LNCAP (cell line): ENCODE measurements at regions not wholly inside any gene's neighbourhood (a gene's known extent, or its start where the extent isn't known, plus 50 kb on each side); places are given as distances from the start of the nearest gene placed in this dataset.

Experiments
- TF ChIP-seq, protein P1 (sequence below): fragments of 450-650 bp; IDR thresholded peaks from 2 replicates; pipeline ENCODE4 v1.5.1; 2017; ENCODE audit warnings: mild to moderate bottlenecking

DNA sequence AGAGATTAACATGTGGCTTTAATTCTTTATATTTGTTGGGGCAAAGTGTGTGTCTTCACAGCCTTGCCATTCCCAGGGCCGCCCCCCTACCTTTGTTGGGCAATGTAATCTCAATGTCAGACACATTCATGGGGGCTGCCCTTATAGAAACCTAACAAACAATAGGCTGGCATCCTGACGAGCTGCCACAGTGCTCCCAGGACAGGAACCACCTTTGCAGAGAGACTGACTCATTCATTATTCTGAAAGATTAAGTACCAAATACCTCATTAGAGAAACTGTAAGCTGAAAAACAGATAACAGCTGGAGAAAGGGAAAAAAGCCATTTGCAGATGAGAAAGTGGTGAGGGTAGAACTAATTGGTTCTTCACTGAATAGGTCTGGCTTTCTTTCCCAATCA lies 1587.5 kb upstream of the PIK3C3 start:
- TF ChIP-seq, protein P1, sequence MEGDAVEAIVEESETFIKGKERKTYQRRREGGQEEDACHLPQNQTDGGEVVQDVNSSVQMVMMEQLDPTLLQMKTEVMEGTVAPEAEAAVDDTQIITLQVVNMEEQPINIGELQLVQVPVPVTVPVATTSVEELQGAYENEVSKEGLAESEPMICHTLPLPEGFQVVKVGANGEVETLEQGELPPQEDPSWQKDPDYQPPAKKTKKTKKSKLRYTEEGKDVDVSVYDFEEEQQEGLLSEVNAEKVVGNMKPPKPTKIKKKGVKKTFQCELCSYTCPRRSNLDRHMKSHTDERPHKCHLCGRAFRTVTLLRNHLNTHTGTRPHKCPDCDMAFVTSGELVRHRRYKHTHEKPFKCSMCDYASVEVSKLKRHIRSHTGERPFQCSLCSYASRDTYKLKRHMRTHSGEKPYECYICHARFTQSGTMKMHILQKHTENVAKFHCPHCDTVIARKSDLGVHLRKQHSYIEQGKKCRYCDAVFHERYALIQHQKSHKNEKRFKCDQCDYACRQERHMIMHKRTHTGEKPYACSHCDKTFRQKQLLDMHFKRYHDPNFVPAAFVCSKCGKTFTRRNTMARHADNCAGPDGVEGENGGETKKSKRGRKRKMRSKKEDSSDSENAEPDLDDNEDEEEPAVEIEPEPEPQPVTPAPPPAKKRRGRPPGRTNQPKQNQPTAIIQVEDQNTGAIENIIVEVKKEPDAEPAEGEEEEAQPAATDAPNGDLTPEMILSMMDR = no peak

DNA sequence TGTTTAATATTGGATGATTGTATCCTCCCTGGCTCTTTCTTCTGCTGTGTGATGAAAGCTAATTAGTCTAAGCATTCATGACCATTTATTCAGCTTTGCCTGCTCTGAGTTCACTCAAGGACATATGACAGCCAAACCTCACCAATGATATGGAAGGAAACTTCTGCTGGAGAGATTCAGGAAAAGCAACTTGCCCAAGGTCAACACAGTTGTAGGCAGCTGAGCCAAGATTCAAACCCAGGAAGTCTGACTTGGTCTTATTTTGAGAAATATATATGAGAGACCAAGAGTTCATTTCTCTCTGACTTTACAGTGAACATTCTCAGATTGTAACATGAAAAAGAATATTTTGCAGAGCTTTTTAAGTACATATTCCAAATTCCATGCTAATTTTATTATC lies 1588.5 kb upstream of the PIK3C3 start:
- TF ChIP-seq, protein P1 = no peak

DNA sequence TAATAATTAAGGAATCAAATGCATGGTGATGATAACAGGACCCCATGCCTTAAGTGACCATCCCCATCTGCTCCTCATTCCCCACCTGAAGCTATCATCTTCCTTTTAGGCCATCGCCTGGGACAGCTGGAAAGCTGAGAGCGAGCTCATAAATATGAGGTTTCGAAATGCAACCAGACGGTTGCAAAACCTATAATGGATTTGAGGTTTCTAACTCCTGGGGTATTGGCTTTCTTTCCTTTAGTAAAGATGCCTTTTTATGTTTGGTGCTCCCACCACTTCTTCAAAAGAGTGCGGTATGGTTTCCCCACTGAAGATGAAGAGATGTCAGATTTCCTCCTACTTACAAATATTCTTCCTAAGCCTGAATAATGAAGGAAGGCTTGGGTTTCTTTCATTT lies 1589.5 kb upstream of the PIK3C3 start:
- TF ChIP-seq, protein P1 = no peak

DNA sequence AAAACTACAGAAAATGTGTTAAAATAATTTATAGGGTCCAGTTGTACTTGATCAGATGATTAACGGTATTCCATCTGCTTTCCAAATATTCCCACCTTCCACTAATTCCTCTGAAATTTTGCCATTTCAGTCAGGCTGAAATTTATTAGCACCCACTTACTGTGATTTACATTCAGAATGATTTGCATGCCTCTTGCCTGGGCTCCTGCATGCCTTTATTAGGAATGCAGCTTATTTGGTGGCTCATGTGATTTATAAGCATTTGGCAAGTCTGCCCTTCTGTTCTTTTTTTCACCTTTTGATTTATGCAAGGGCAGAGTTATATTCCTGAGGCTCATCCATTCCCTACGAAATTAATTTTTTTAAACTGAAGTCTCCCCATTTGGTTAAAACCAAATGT lies 1594.5 kb upstream of the PIK3C3 start:
- TF ChIP-seq, protein P1 = no peak

DNA sequence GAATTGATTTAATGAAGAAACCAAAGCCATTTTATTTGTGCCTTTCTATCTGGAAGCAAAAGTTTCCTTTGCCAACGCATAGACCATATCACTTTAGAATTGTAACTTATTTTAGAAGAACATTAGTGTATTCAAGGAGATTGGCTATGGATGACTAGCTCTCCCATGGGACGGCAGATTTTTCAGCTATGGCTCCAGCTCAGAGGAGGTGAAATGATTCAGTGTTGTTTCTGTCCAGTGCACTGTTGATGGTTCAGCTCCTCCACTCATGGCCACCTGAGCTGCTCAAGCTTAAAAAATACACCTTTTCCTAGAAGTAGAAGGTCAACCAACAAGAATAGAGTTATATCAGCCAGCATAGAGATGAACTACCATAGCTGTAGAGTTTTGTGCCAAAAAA lies 1597.5 kb upstream of the PIK3C3 start:
- TF ChIP-seq, protein P1 = no peak

DNA sequence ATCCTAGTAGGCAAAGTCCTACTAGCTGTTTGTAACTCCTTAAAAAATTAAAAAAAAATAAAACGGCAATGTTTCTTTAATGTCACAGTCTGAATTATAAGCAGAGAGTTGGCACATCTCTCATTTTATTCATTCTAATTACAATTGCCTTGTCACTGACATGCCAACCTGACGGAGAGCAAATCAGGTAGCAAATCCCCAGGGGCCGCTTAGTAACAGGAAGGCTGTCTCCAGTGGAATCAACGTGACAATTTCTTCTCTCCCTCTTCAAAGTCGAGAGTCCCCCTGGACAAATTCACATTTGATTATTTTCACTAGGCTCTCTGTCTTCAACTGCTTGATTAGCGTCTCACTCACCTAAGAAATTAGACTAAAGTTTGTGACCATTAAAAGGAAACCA lies 1598.9 kb upstream of the PIK3C3 start:
- TF ChIP-seq, protein P1 = no peak

DNA sequence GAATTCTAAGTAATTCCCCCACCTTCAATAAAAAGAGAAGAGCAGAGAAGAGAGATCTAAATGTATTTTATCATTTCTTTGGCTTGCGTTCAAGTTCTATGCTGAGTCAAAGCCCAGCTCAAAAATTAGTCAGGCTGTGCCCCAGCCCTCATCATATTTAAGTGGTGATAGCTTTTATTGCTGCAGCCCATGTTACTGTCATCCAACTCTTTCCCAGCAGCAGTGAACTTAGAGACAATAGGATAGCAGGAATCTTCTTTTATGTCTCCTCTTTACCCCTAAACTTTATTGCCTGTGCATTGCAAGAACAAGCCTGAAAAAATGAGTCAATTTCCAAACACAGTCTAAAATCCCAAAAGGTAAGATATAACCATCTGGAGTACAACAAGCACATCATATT lies 1599.3 kb upstream of the PIK3C3 start:
- TF ChIP-seq, protein P1 = no peak

DNA sequence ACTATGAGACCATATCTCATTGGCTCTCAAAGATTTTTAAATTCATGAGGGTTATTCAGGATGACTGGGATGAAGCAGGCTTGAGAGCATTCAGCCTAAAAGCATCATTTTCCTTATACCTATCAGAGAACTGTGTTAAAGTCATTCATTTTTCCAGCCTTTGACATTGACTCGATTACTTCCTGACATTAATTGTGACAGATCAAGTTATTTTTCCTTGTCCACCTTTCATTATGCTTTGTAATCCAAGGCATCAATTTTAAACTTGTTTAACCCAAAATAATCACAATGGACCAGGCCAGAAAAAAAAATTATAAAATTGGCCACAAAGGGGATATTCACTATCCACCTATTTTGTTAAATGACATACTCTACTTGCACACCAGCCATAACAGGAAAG lies 1606.8 kb upstream of the PIK3C3 start:
- TF ChIP-seq, protein P1 = no peak
